COLO829 (cell line): ENCODE measurements at regions not wholly inside any gene's neighbourhood (a gene's known extent, or its start where the extent isn't known, plus 50 kb on each side); places are given as distances from the start of the nearest gene placed in this dataset.

Experiments used
- DNase-seq: peaks from one replicate; pipeline ENCODE4 v3.0.0; 2012; ENCODE audit warnings: low spot score

- DNase-seq: no peak
Measured at GRCh38 chr12:22991250-22991844, 366.4 kb downstream of the ETNK1 start.

- DNase-seq: no peak
Measured at GRCh38 chr12:22993609-22994315, 368.8 kb downstream of the ETNK1 start.

DNA sequence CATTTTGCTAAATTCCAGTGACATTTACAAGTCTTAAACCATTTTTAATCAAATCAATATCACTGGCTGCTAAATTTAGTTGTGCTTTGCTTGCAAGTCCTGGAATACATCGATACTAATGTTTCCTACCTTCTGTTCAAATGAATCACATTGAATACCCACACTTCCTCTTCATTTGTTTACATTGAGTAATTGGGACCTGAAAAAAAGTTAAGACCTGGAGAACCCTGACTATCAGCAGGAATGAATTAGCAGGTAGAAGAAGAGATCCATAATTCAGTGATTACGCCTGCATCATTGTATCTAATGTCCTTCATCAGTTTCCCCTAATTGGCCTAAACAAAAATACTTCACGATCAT, 369.3 kb downstream of the ETNK1 start:
- no peak for DNase-seq

DNA sequence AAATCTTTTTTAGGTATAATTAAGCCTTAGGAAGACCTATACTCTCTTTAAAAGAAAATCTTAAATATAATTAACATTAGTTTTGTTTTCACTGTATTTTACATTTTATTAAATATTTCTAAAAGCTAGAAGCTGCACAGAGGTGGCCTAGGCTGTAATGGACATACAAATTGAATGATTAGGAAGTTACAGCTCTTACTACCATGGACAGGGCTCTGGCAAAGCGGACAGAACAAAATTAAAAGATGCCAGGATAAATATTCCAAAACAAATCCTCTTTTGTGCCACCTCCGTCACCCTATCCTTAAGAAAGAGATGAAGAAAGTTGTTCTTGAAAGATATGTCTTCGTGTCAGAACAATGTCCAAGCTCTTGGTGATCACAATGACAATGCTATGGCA, 376.5 kb downstream of the ETNK1 start:
- no peak for DNase-seq

GRCh38 chr12:23002381-23002780, 377.4 kb downstream of the ETNK1 start:
- no peak for DNase-seq

GRCh38 chr12:23004473-23005020, 379.6 kb downstream of the ETNK1 start:
- DNase-seq: no peak

DNA sequence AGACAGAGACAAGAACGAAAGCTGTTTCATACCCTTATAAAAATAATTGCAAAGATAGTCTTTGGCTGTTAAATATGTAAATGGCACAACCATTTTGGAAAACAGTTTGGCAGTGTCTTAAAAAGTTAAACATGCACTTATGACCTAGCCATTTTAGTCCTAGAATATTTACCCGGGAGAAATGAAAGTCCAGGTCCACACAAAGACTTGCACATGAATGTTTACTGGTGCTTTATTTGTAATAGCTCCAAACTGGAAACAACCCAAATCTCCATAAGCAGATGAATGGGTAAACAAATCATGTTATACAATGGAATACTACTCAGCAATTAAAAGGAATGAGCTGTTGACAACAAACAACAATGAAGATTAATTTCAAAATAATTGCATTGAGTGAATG, 380.4 kb downstream of the ETNK1 start:
- DNase-seq: no peak

GRCh38 chr12:23006413-23006812, 381.4 kb downstream of the ETNK1 start:
- DNase-seq: no peak

GRCh38 chr12:23008623-23009022, 383.7 kb downstream of the ETNK1 start:
- no peak for DNase-seq

GRCh38 chr12:23014749-23015148, 389.8 kb downstream of the ETNK1 start:
- DNase-seq: no peak

GRCh38 chr12:23025372-23026016, 400.5 kb downstream of the ETNK1 start:
- DNase-seq: no peak

GRCh38 chr12:23028158-23028802, 403.3 kb downstream of the ETNK1 start:
- no peak for DNase-seq

- DNase-seq: no peak
Measured at GRCh38 chr12:23029185-23029584, 404.2 kb downstream of the ETNK1 start.

- no peak for DNase-seq
Measured at GRCh38 chr12:23039834-23040233, 414.9 kb downstream of the ETNK1 start.

DNA sequence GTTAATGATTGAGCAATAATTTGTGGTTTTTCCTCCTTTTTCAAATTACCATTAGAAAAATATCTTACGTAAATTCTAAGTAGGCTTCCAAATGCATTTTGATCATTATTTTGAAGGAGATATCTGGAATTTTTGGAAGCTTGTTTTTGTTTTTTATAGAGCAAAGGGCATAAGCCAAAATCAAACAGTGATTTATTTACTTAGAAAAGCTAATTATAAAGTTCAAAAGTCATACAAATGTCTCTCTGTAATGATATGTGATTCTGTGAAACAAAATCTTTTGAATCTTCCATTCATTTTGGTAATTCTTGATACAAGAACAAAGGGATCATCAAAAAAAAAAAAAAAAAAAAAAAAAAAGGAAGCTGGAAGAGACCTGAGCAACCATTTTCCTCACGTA, 416.8 kb downstream of the ETNK1 start:
- DNase-seq: no peak

DNA sequence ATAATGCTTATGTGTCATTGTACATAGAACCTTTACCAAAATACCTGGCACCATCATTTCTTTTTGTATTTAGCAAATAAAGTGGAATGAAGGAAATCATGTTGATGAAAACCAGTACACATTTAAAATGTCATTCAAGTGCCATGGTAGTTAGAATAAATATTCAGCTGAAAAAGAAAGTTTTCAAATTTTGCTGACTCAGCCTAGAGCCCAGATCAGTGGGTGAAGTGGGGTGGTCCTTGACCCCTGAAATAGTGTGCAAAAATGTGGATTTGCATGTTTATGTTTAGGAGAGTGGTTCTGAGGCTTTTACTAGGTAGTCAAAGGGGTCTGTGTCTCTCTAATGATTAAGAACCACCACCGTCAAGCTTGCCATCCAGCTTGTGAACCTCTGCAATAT, 418.7 kb downstream of the ETNK1 start:
- no peak for DNase-seq

GRCh38 chr12:23049180-23049579, 424.2 kb downstream of the ETNK1 start:
- DNase-seq: no peak

- peak; percentile 56 for DNase-seq
Measured at GRCh38 chr12:23055004-23055403, 430.0 kb downstream of the ETNK1 start.

GRCh38 chr12:23057571-23057970, 432.6 kb downstream of the ETNK1 start:
- no peak for DNase-seq

DNA sequence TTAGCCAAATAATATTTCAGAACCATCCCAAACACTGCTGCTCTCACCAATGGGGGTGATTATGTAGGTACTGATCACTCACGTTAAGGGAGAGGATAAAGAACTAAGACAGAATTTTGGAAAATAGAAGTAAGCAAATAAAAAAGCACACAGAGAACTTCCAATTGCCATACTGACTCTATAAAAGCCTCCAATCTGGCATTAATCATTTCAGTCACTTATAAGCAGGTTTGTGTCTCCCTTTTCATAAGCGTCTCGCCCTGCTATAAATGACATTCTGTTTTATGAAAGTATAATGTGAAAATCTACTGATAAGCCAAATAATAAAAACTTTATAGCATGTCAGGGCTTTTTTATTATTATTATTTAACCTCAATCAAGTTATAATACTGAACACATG, 435.2 kb downstream of the ETNK1 start:
- DNase-seq: no peak

DNA sequence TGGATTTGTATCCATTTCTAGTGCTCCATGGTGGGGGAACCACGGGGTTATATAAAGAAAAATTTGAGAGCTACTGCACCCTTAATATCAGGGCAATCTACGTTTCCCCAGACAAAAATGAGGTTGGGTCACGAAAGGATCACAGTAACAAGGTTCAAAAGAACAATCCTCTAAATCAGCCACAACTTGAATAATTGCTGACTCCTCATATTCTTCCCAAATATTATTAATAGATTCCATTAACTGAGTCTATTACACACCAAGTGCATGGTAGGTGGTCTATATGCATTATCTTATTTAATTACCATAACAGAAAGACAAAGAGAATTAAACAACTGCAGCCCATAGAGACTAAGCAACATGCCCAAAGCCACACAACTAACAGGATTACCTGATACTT, 438.2 kb downstream of the ETNK1 start:
- no peak for DNase-seq

- peak; percentile 23 for DNase-seq
Measured at GRCh38 chr12:23066095-23066494, 441.1 kb downstream of the ETNK1 start.

DNA sequence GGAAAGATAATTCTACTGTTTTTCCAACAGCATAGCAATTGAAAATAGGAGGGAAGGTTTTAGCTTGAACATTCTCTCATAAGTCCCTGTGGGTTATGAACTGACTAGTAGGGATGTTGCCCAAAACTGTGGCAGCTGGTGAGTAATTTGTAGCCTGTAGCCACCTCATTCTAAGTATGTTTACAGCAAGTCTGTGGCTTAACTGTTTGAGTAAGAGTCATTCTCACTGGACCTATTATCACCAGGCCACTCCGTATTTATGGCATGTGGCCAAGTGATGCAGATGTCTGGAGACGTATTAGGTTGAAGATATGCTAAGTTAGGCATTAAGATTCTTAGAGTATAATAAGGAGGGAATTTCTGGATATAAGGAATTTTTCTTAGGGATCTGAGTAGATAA, 458.3 kb downstream of the ETNK1 start:
- DNase-seq: no peak
